H9 (cell line): ENCODE measurements at regions not wholly inside any gene's neighbourhood (a gene's known extent, or its start where the extent isn't known, plus 50 kb on each side); places are given as distances from the start of the nearest gene placed in this dataset.

Experiments used
- DNase-seq: peaks from one replicate; pipeline ENCODE4 v3.0.0-alpha.2; 2017
- H2AFZ ChIP-seq: one replicate; pipeline ENCODE4 v1.6.1; 2013; ENCODE audit warnings: mild to moderate bottlenecking, low read length, control low read depth, moderate library complexity
- H2AK5ac ChIP-seq: 2 replicates; pipeline ENCODE4 v1.6.1; 2013; ENCODE audit warnings: low read length, control low read depth, mixed read lengths; ENCODE audit not compliant: insufficient read length
- H2BK120ac ChIP-seq: one replicate; pipeline ENCODE4 v1.6.1; 2013; ENCODE audit warnings: low read depth, mild to moderate bottlenecking, low read length, control low read depth, inconsistent platforms; ENCODE audit not compliant: poor library complexity, severe bottlenecking
- H2BK12ac ChIP-seq: 2 replicates; pipeline ENCODE4 v1.6.1; 2013; ENCODE audit warnings: low read length, control low read depth, mixed read lengths, low read depth; ENCODE audit not compliant: insufficient read length
- H2BK15ac ChIP-seq: 2 replicates; pipeline ENCODE4 v1.6.1; 2013; ENCODE audit warnings: low read depth, low read length, control low read depth
- H2BK20ac ChIP-seq: one replicate; pipeline ENCODE4 v1.6.1; 2013; ENCODE audit warnings: low read depth, mild to moderate bottlenecking, low read length, control low read depth, inconsistent platforms; ENCODE audit not compliant: poor library complexity, severe bottlenecking
- H2BK5ac ChIP-seq: 2 replicates; pipeline ENCODE4 v1.6.1; 2013; ENCODE audit warnings: low read length, control low read depth, mixed read lengths; ENCODE audit not compliant: insufficient read length
- H3K14ac ChIP-seq: 2 replicates; pipeline ENCODE4 v1.6.1; 2013; ENCODE audit warnings: low read length, control low read depth; ENCODE audit not compliant: insufficient read depth
- H3K18ac ChIP-seq: 2 replicates; pipeline ENCODE4 v1.6.1; 2013; ENCODE audit warnings: low read depth, mild to moderate bottlenecking, mixed read lengths, low read length, control low read depth; ENCODE audit not compliant: insufficient read length
- H3K23ac ChIP-seq: 2 replicates; pipeline ENCODE4 v1.6.1; 2013; ENCODE audit warnings: low read length, control low read depth, mixed read lengths, low read depth; ENCODE audit not compliant: insufficient read length
- H3K23me2 ChIP-seq: 2 replicates; pipeline ENCODE4 v1.6.1; 2013; ENCODE audit warnings: low read depth, mild to moderate bottlenecking, mixed read lengths, low read length, control low read depth; ENCODE audit not compliant: insufficient read length, poor library complexity, severe bottlenecking
- H3K27ac ChIP-seq: 2 replicates; pipeline ENCODE4 v1.5.1; 2013; ENCODE audit warnings: low read length, control low read depth, mixed read lengths, low read depth; ENCODE audit not compliant: insufficient read length
- H3K27me3 ChIP-seq: 2 replicates; pipeline ENCODE4 v1.6.1; 2013; ENCODE audit warnings: low read length, control low read depth, inconsistent platforms; ENCODE audit not compliant: insufficient read depth
- H3K4ac ChIP-seq: 2 replicates; pipeline ENCODE4 v1.6.1; 2013; ENCODE audit warnings: low read depth, mild to moderate bottlenecking, control low read depth, inconsistent platforms, low read length, moderate library complexity
- H3K4me1 ChIP-seq: 2 replicates; pipeline ENCODE4 v1.6.1; 2013; ENCODE audit warnings: low read length, control low read depth, inconsistent platforms; ENCODE audit not compliant: insufficient read depth
- H3K4me2 ChIP-seq: 2 replicates; pipeline ENCODE4 v1.6.1; 2013; ENCODE audit warnings: low read length, control low read depth, mixed read lengths; ENCODE audit not compliant: insufficient read length, insufficient read depth
- H3K56ac ChIP-seq: 2 replicates; pipeline ENCODE4 v1.6.1; 2013; ENCODE audit warnings: low read depth, mild to moderate bottlenecking, mixed read lengths, low read length, control low read depth; ENCODE audit not compliant: insufficient read length
- H3K79me1 ChIP-seq: 2 replicates; pipeline ENCODE4 v1.6.1; 2013; ENCODE audit warnings: low read depth, mild to moderate bottlenecking, moderate library complexity, low read length, control low read depth, inconsistent platforms; ENCODE audit not compliant: insufficient read depth, poor library complexity, severe bottlenecking
- H3K79me2 ChIP-seq: 2 replicates; pipeline ENCODE4 v1.6.1; 2013; ENCODE audit warnings: low read length, control low read depth, inconsistent platforms; ENCODE audit not compliant: insufficient read depth
- H3K9ac ChIP-seq: 2 replicates; pipeline ENCODE4 v1.6.1; 2013; ENCODE audit warnings: low read length, control low read depth, mixed read lengths; ENCODE audit not compliant: insufficient read length; ENCODE audit errors: extremely low read depth
- H3K9me3 ChIP-seq: one replicate; pipeline ENCODE4 v1.6.1; 2013; ENCODE audit warnings: low read depth, low read length, inconsistent platforms; ENCODE audit not compliant: control insufficient read depth
- H3T11ph ChIP-seq: one replicate; pipeline ENCODE4 v1.6.1; 2013; ENCODE audit warnings: mild to moderate bottlenecking, low read length, control low read depth, inconsistent platforms
- H4K20me1 ChIP-seq: one replicate; pipeline ENCODE4 v1.6.1; 2013; ENCODE audit not compliant: control insufficient read depth, insufficient read length, insufficient read depth
- H4K5ac ChIP-seq: 2 replicates; pipeline ENCODE4 v1.6.1; 2013; ENCODE audit warnings: low read depth, mild to moderate bottlenecking, mixed read lengths, low read length, control low read depth; ENCODE audit not compliant: insufficient read length
- H4K8ac ChIP-seq: replicated peaks from 2 replicates; pipeline ENCODE4 v1.6.1; 2013; ENCODE audit warnings: low read length, control low read depth, mixed read lengths, low read depth; ENCODE audit not compliant: insufficient read length
- H4K91ac ChIP-seq: 2 replicates; pipeline ENCODE4 v1.6.1; 2013; ENCODE audit warnings: low read depth, mild to moderate bottlenecking, moderate library complexity, mixed read lengths, low read length, control low read depth; ENCODE audit not compliant: insufficient read length
- H3K27ac Mint-ChIP-seq, 3 experiments: 2 replicates in 2 of 3; 3 replicates in 1 of 3; pipeline ENCODE4 v1.8.0; 2020 to 2021; ENCODE audit warnings: mixed read lengths in 3 of 3, mild to moderate bottlenecking in 1 of 3, moderate library complexity in 1 of 3
- H3K27me3 Mint-ChIP-seq: 2 replicates; pipeline ENCODE4 v1.8.0; 2021; ENCODE audit warnings: low read depth, mild to moderate bottlenecking, moderate library complexity, mixed read lengths
- H3K36me3 Mint-ChIP-seq, 3 experiments: 2 replicates in 2 of 3; 3 replicates in 1 of 3; pipeline ENCODE4 v1.8.0; 2020 to 2021; ENCODE audit warnings: low read depth in 3 of 3, mixed read lengths in 3 of 3; ENCODE audit not compliant: insufficient read depth in 1 of 3
- H3K4me1 Mint-ChIP-seq, 2 experiments: 2 replicates each; pipeline ENCODE4 v1.8.0; 2020; ENCODE audit warnings: mixed read lengths in 2 of 2
- H3K4me3 Mint-ChIP-seq, 2 experiments: 2 replicates in 1 of 2; 3 replicates in 1 of 2; pipeline ENCODE4 v1.8.0; 2020 to 2021; ENCODE audit warnings: mild to moderate bottlenecking in 2 of 2, mixed read lengths in 2 of 2, moderate library complexity in 1 of 2
- H3K9me3 Mint-ChIP-seq, 2 experiments: 2 replicates in 1 of 2; 3 replicates in 1 of 2; pipeline ENCODE4 v1.8.0; 2020; ENCODE audit warnings: mild to moderate bottlenecking in 2 of 2, mixed read lengths in 2 of 2, moderate library complexity in 1 of 2
- CTCF ChIP-seq: fragments of 200-600 bp; sonication (generic); conservative IDR thresholded peaks from 3 replicates; pipeline ENCODE4 v1.8.0; 2021; ENCODE audit warnings: antibody characterized with exemption, mild to moderate bottlenecking
- WGBS: extraction: QIAGEN DNeasy Blood & Tissue Kit; methylation state at CpG from one replicate; pipeline ENCODE4 v1.1.7; 2013; ENCODE audit warnings: missing lambda C conversion rate, low lambda C conversion rate, mixed read lengths; ENCODE audit not compliant: insufficient read length; ENCODE audit errors: extremely low coverage; 5-methylcytosine and 5-hydroxymethylcytosine counted together

GRCh38 chr1:81313289-81313688, 487.4 kb upstream of the ADGRL2 start:
- H2BK15ac ChIP-seq = no peak overlapping the region

More at GRCh38 chr1:81313289-81313688, 487.4 kb upstream of the ADGRL2 start:
- H3K4me1 Mint-ChIP-seq = peaks cover 88 to 89% of the 10 kb centered on the region in 2 experiments
- Histone ChIP-seq H4K8ac (no peak overlapping the region), H3K14ac (no peak overlapping the region), H3K4me1 (peaks cover 8% of the 10 kb centered on the region; the same call in 1 of the 2 replicates), H2AK5ac (no peak overlapping the region), H4K5ac (no peak overlapping the region), H3K9ac (no peak overlapping the region), H3K23me2 (peaks cover 4% of the 10 kb centered on the region), H2AFZ (no peak overlapping the region), H3K18ac (no peak overlapping the region), H4K20me1 (no peaks in the 10 kb centered on the region), H3K9me3 (no peaks in the 10 kb centered on the region), H3K56ac (no peak overlapping the region), H2BK120ac (no peak overlapping the region), H3K27ac (no peak overlapping the region), H3K79me1 (no peaks in the 10 kb centered on the region), H3K27me3 (no peaks in the 10 kb centered on the region), H2BK5ac (no peak overlapping the region), H3K79me2 (no peaks in the 10 kb centered on the region), H4K91ac (no peak overlapping the region), H3K4ac (no peak overlapping the region), H3T11ph (no peak overlapping the region), H2BK20ac (no peak overlapping the region), H2BK12ac (no peak overlapping the region), H3K4me2 (peak overlapping the region; percentile 45), H3K23ac (no peak overlapping the region)
- H3K27ac Mint-ChIP-seq = peak overlapping the region; percentile 51 to 99 (median 97)
- no peaks in the 10 kb centered on the region for H3K9me3 Mint-ChIP-seq
- H3K27me3 Mint-ChIP-seq = no peaks in the 10 kb centered on the region; the same call in 1 of the 2 replicates
- H3K4me3 Mint-ChIP-seq = peak overlapping the region in 1 of 2 experiments; percentile 10; a peak in 2 of 5 replicates
- H3K36me3 Mint-ChIP-seq = no peaks in the 10 kb centered on the region
- no CpG with 5 or more reads among the region's 4 CpGs for WGBS
- no peak for TF ChIP-seq CTCF
- no peak for DNase-seq
